CD4-positive, alpha-beta T cell (primary cell): ENCODE measurements at regions not wholly inside any gene's neighbourhood (a gene's known extent, or its start where the extent isn't known, plus 50 kb on each side); places are given as distances from the start of the nearest gene placed in this dataset.
"Not testable (repeated sequence)": the region's sequence is repeated elsewhere in the genome, so short reads cannot be mapped to it uniquely, and the experiment has no call there.

Experiments
- ATAC-seq: fragments of 200-7000 bp; cut with Tn5 transposase; one replicate; pipeline ENCODE4 v1.10.0; 2022; ENCODE audit warnings: mild to moderate bottlenecking; ENCODE audit not compliant: poor library complexity
- CTCF ChIA-PET: fragments of 350-600 bp; sonication (Branson Sonifier 250); formaldehyde crosslinking; loops from one replicate; lab custom pipeline; 2021; ENCODE audit warnings: antibody characterized with exemption, inconsistent platforms; lab: Charles Lee
- POLR2A ChIA-PET: fragments of 350-600 bp; sonication (Branson Sonifier 250); formaldehyde crosslinking; loops from one replicate; lab custom pipeline; 2021; ENCODE audit warnings: antibody characterized with exemption, inconsistent platforms; lab: Charles Lee
- DNase-seq, 14 experiments: peaks; one replicate each; pipeline ENCODE4 v3.0.0-alpha.2; 2013 to 2020; ENCODE audit warnings: mixed read lengths in 2 of 14
- H3K27ac ChIP-seq, 2 donors: one replicate each; pipeline versions ENCODE4 v1.5.1 to v1.7.0; 2013; ENCODE audit warnings: low read length in 2 of 2, low read depth in 1 of 2, mild to moderate bottlenecking in 1 of 2
- H3K27me3 ChIP-seq, 2 experiments: 1 replicate in 1 of 2; 2 replicates in 1 of 2; pipeline versions ENCODE4 v1.6.1 to v1.7.0; 2013; ENCODE audit warnings: low read length in 2 of 2, control low read depth in 1 of 2, mild to moderate bottlenecking in 1 of 2, moderate library complexity in 1 of 2; ENCODE audit not compliant: insufficient read depth in 2 of 2, control insufficient read depth in 1 of 2
- H3K36me3 ChIP-seq: one replicate; pipeline ENCODE4 v1.6.1; 2013; ENCODE audit warnings: low read length, control low read depth; ENCODE audit not compliant: insufficient read depth
- H3K4me1 ChIP-seq: one replicate; pipeline ENCODE4 v1.6.1; 2013; ENCODE audit warnings: low read length, control low read depth; ENCODE audit not compliant: insufficient read depth
- H3K4me3 ChIP-seq: one replicate; pipeline ENCODE4 v1.5.1; 2013; ENCODE audit warnings: mild to moderate bottlenecking, low read length, moderate library complexity
- H3K9me3 ChIP-seq, 2 experiments: 1 replicate in 1 of 2; 2 replicates in 1 of 2; pipeline versions ENCODE4 v1.6.1 to v1.7.0; 2013; ENCODE audit warnings: low read length in 2 of 2, mild to moderate bottlenecking in 2 of 2, control low read depth in 1 of 2, moderate library complexity in 1 of 2; ENCODE audit not compliant: control insufficient read depth in 1 of 2, insufficient read depth in 1 of 2
- H3K27ac Mint-ChIP-seq: one replicate; pipeline ENCODE4 v1.8.0; 2020; ENCODE audit warnings: mixed read lengths
- H3K27me3 Mint-ChIP-seq: one replicate; pipeline ENCODE4 v1.8.0; 2021; ENCODE audit warnings: mixed read lengths
- H3K36me3 Mint-ChIP-seq: one replicate; pipeline ENCODE4 v1.8.0; 2021; ENCODE audit warnings: low read depth, mixed read lengths
- H3K4me1 Mint-ChIP-seq: one replicate; pipeline ENCODE4 v1.8.0; 2021; ENCODE audit warnings: low read depth, mixed read lengths
- H3K4me3 Mint-ChIP-seq: one replicate; pipeline ENCODE4 v1.8.0; 2020; ENCODE audit warnings: mild to moderate bottlenecking, mixed read lengths
- H3K9me3 Mint-ChIP-seq: one replicate; pipeline ENCODE4 v1.8.0; 2020; ENCODE audit warnings: mixed read lengths
- intact Hi-C, 2 experiments: fragments of 100-400 bp; cut with DNase I in 1 of 2; cut with micrococcal nuclease in 1 of 2; formaldehyde crosslinking; loops; one replicate each; pipeline versions ENCODE4 v1.15.1 to v1.9.0; 2023 to 2025; cut with DNase I, micrococcal nuclease
- TF ChIP-seq, protein P1 (sequence below): fragments of 200-600 bp; IDR thresholded peaks from one replicate; pipeline ENCODE4 v1.8.0; 2022; ENCODE audit warnings: antibody characterized with exemption, mild to moderate bottlenecking

DNA sequence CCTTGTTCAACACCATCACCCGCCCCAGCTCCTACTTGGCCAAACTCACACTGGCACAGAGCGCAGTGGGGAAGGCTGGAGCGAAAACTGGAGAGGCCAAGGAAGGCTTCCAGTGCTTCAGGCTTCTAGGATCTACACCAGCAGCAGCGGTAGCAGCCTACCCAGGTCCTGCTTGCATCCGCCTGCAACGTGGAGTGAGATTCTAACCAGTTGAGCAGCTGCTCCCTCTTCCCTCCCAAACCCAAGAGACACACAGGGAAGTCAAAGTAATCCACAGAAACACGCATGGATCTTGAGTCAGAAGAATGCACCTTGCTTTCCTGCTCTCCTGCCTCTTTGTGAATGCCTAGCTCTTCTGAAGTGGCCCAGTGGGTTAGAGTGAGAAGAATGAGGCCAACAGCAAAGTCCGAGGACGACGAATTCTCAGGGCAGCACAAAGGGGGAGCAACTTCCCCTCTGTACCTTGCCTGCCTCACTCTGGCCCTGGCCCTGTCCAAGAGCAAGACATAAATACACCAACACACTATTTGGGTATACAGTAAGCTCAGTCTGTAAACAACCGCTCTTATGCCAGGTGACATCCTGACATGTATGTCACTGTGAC, 95.9 kb upstream of the FOXQ1 start:
- peaks cover 15% of the 10 kb centered on the region for H3K27me3 Mint-ChIP-seq
- Histone ChIP-seq H3K36me3 (no peaks in the 10 kb centered on the region), H3K4me3 (no peak overlapping the region), H3K9me3 (peaks cover 0 to 4% of the 10 kb centered on the region in 2 experiments), H3K27ac (no peak overlapping the region), H3K4me1 (no peaks in the 10 kb centered on the region), H3K27me3 (no peaks in the 10 kb centered on the region)
- no peak for DNase-seq
- intact Hi-C loops = no loop called here
- POLR2A ChIA-PET = no interaction called here
- no peak for ATAC-seq
- CTCF ChIA-PET = no interaction called here
- H3K4me3 Mint-ChIP-seq = no peak overlapping the region
- TF ChIP-seq, protein P1, sequence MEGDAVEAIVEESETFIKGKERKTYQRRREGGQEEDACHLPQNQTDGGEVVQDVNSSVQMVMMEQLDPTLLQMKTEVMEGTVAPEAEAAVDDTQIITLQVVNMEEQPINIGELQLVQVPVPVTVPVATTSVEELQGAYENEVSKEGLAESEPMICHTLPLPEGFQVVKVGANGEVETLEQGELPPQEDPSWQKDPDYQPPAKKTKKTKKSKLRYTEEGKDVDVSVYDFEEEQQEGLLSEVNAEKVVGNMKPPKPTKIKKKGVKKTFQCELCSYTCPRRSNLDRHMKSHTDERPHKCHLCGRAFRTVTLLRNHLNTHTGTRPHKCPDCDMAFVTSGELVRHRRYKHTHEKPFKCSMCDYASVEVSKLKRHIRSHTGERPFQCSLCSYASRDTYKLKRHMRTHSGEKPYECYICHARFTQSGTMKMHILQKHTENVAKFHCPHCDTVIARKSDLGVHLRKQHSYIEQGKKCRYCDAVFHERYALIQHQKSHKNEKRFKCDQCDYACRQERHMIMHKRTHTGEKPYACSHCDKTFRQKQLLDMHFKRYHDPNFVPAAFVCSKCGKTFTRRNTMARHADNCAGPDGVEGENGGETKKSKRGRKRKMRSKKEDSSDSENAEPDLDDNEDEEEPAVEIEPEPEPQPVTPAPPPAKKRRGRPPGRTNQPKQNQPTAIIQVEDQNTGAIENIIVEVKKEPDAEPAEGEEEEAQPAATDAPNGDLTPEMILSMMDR = no peak
- H3K4me1 Mint-ChIP-seq = no peaks in the 10 kb centered on the region
- no peak overlapping the region for H3K27ac Mint-ChIP-seq
- H3K9me3 Mint-ChIP-seq = no peaks in the 10 kb centered on the region
- H3K36me3 Mint-ChIP-seq = no peaks in the 10 kb centered on the region

DNA sequence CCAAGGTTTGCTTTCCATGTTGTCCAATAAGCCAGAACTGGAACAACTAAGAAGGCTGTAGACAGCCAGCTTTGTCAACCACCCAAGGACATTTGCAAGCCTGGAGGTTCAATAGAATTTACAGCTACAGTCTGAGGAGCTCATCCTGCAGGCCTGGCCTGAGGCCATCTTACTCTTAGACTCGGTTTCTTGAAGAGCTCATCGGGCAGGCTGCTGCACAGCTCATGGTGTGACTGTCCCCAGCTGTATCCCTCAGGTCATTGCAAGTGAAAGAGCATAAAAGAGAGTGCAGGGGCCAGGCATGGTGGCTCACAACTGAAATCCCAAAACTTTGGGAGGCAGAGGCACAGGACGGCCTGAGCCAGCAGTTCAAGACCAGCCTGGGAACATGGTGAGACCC, 96.9 kb upstream of the FOXQ1 start:
- DNase-seq = no peak
- H3K36me3 Mint-ChIP-seq = no peaks in the 10 kb centered on the region

DNA sequence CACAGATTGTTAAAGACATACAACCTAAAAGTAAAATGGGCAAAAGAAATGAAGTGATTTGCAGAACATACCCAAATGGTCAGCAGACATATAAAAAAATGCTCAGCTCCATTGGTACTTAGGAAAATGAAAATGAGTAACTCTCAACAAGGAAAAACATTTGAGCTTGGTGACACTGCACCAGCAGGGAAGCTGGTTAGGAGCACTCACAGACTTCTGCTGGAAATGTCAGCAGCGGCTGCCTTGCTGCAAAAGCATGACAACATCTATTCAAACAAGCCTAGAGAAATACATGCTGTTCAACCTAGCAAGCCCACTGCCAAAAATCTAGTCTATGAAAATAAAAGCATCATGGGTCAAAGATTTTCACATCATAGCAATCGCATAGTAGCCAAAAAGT, 99.0 kb upstream of the FOXQ1 start:
- no peaks in the 10 kb centered on the region for H3K36me3 Mint-ChIP-seq
- Histone ChIP-seq H3K36me3 (no peaks in the 10 kb centered on the region), H3K27ac (no peak overlapping the region), H3K27me3 (peaks cover 3 to 5% of the 10 kb centered on the region in 2 experiments), H3K9me3 (peaks cover 0 to 4% of the 10 kb centered on the region in 2 experiments), H3K4me1 (no peaks in the 10 kb centered on the region), H3K4me3 (no peak overlapping the region)
- H3K4me1 Mint-ChIP-seq = no peaks in the 10 kb centered on the region
- POLR2A ChIA-PET = no interaction called here
- no peaks in the 10 kb centered on the region for H3K9me3 Mint-ChIP-seq
- intact Hi-C loops = no loop called here
- TF ChIP-seq, protein P1 = no peak
- ATAC-seq (no peak), DNase-seq (no peak)
- H3K27ac Mint-ChIP-seq = no peak overlapping the region
- no peak overlapping the region for H3K4me3 Mint-ChIP-seq
- CTCF ChIA-PET = no interaction called here
- peaks cover 25% of the 10 kb centered on the region for H3K27me3 Mint-ChIP-seq

More for the DNA sequence above, 96.9 kb upstream of the FOXQ1 start:
- no peak overlapping the region for H3K4me3 ChIP-seq
- intact Hi-C loops = no loop called here
- no peak for ATAC-seq
- ChIA-PET POLR2A (no interaction called here), CTCF (no interaction called here)
- H3K27ac ChIP-seq = no peak overlapping the region
- peaks cover 0 to 4% of the 10 kb centered on the region in 2 experiments for H3K9me3 ChIP-seq
- H3K4me1 ChIP-seq = no peaks in the 10 kb centered on the region
- no peak overlapping the region for H3K4me3 Mint-ChIP-seq
- H3K27me3 Mint-ChIP-seq = peaks cover 7% of the 10 kb centered on the region
- H3K4me1 Mint-ChIP-seq = no peaks in the 10 kb centered on the region
- no peak overlapping the region for H3K27ac Mint-ChIP-seq
- no peaks in the 10 kb centered on the region for H3K9me3 Mint-ChIP-seq
- H3K36me3 ChIP-seq = no peaks in the 10 kb centered on the region
- TF ChIP-seq, protein P1 = no peak
- no peaks in the 10 kb centered on the region for H3K27me3 ChIP-seq

DNA sequence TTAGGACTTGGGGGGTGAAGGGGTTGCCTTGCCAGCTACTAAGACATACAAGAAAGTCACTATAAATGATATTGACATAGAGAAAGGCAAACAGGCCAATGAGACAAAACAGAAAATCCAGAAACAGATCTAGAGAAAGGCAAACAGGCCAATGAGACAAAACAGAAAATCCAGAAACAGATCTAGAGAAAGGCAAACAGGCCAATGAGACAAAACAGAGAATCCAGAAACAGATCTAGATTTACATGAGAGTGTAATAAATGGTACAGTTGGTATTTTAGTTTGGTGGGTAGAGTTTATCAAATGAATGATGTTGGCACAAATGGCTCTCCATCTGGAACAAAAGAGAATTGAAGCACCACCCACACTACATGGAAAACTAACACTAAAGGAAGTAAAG, 99.8 kb upstream of the FOXQ1 start:
- POLR2A ChIA-PET, H3K9me3 Mint-ChIP-seq, CTCF ChIA-PET, H3K36me3 ChIP-seq, H3K9me3 ChIP-seq, ATAC-seq, H3K4me1 Mint-ChIP-seq, H3K36me3 Mint-ChIP-seq, H3K27ac ChIP-seq, H3K27me3 ChIP-seq, H3K4me1 ChIP-seq, H3K4me3 ChIP-seq, intact Hi-C loops, H3K27ac Mint-ChIP-seq, H3K4me3 Mint-ChIP-seq, DNase-seq: not testable (repeated sequence)
- H3K27me3 Mint-ChIP-seq = peaks cover 31% of the 10 kb centered on the region

DNA sequence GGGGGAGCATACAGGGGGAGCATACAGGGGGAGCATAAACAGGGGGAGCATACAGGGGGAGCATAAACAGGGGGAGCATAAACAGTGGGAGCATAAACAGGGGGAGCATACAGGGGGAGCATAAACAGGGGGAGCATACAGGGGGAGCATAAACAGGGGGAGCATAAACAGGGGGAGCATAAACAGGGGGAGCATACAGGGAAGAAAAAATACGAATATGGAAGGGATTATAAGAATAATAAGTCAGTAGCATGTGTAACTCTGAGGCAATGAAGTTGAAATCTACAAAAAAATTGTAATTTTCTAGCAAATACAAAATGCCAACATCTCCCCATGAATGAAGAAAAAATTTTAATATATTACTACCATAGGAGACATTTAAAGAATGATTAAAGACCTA, 101.3 kb upstream of the FOXQ1 start:
- intact Hi-C loops, H3K27ac ChIP-seq, H3K9me3 Mint-ChIP-seq, H3K36me3 ChIP-seq, H3K4me1 ChIP-seq, H3K36me3 Mint-ChIP-seq, H3K9me3 ChIP-seq, CTCF ChIA-PET, DNase-seq, POLR2A ChIA-PET, H3K4me1 Mint-ChIP-seq, H3K27me3 ChIP-seq, ATAC-seq, H3K27ac Mint-ChIP-seq, H3K4me3 ChIP-seq, H3K4me3 Mint-ChIP-seq: not testable (repeated sequence)
- H3K27me3 Mint-ChIP-seq = peaks cover 39% of the 10 kb centered on the region
